GM12892 (cell line): ENCODE measurements at regions not wholly inside any gene's neighbourhood (a gene's known extent, or its start where the extent isn't known, plus 50 kb on each side); places are given as distances from the start of the nearest gene placed in this dataset.
"Not testable (repeated sequence)": the region's sequence is repeated elsewhere in the genome, so short reads cannot be mapped to it uniquely, and the experiment has no call there.

ENCODE experiments used
- DNase-seq: peaks from one replicate; pipeline ENCODE4 v3.0.0; 2011; ENCODE audit not compliant: insufficient read length
- FAIRE-seq: peaks from 2 replicates; lab custom pipeline; 2011; peaks lifted over from hg19 to GRCh38; lab: Jason Lieb, UNC
- POLR2A ChIP-seq: IDR thresholded peaks from 2 replicates; pipeline ENCODE4 v1.6.1; 2011; ENCODE audit warnings: low read depth, low read length, control low read depth
- POLR2AphosphoS5 ChIP-seq: IDR thresholded peaks from 2 replicates; pipeline ENCODE4 v1.6.1; 2011; ENCODE audit warnings: low read depth, low read length, control low read depth
- TAF1 ChIP-seq: IDR thresholded peaks from 2 replicates; pipeline ENCODE4 v1.6.1; 2011; ENCODE audit warnings: low read depth, mild to moderate bottlenecking, control low read depth, low read length, borderline replicate concordance

- FAIRE-seq: no peak
- DNase-seq: no peak
- no peak for TF ChIP-seq TAF1
- no peak for TF ChIP-seq POLR2AphosphoS5
- no peak for TF ChIP-seq POLR2A
Observed at GRCh38 chr7:66497346-66497745, 131.3 kb upstream of the KCTD7 start.

GRCh38 chr7:66500087-66500486 lies 128.6 kb upstream of the KCTD7 start:
- TF ChIP-seq POLR2AphosphoS5 (no peak), TAF1 (no peak), POLR2A (no peak)
- DNase-seq (no peak), FAIRE-seq (no peak)

GRCh38 chr7:66502230-66503035 lies 126.2 kb upstream of the KCTD7 start:
- TF ChIP-seq TAF1 (no peak), POLR2A (no peak), POLR2AphosphoS5 (no peak)
- FAIRE-seq (no peak), DNase-seq (no peak)

GRCh38 chr7:66503036-66503370 lies 125.7 kb upstream of the KCTD7 start:
- no peak for TF ChIP-seq POLR2A
- TF ChIP-seq TAF1: no peak
- TF ChIP-seq POLR2AphosphoS5: no peak
- FAIRE-seq (no peak), DNase-seq (no peak)

GRCh38 chr7:66503551-66504031 lies 125.1 kb upstream of the KCTD7 start:
- no peak for DNase-seq
- no peak for TF ChIP-seq POLR2AphosphoS5
- no peak for TF ChIP-seq POLR2A
- TF ChIP-seq TAF1: no peak
- FAIRE-seq: no peak

GRCh38 chr7:66504131-66504530 lies 124.5 kb upstream of the KCTD7 start:
- DNase-seq (no peak), FAIRE-seq (no peak)
- no peak for TF ChIP-seq POLR2A

- no peak for TF ChIP-seq POLR2AphosphoS5
- no peak for TF ChIP-seq POLR2A
- TF ChIP-seq TAF1: no peak
- FAIRE-seq: no peak
- DNase-seq: no peak
Observed at GRCh38 chr7:66505009-66505408, 123.7 kb upstream of the KCTD7 start.

- DNase-seq (no peak), FAIRE-seq (no peak)
- no peak for TF ChIP-seq POLR2A
- no peak for TF ChIP-seq TAF1
- no peak for TF ChIP-seq POLR2AphosphoS5
Observed at GRCh38 chr7:66505531-66506451, 122.9 kb upstream of the KCTD7 start.

GRCh38 chr7:66506703-66507102 lies 122.0 kb upstream of the KCTD7 start:
- DNase-seq, FAIRE-seq: not testable (repeated sequence)

- FAIRE-seq (no peak), DNase-seq (no peak)
- no peak for TF ChIP-seq TAF1
- TF ChIP-seq POLR2A: no peak
- no peak for TF ChIP-seq POLR2AphosphoS5
Observed at GRCh38 chr7:66507764-66508296, 120.9 kb upstream of the KCTD7 start.

- FAIRE-seq: no peak
Observed at GRCh38 chr7:66508431-66508830, 120.2 kb upstream of the KCTD7 start.

GRCh38 chr7:66514050-66514449 lies 114.6 kb upstream of the KCTD7 start:
- TF ChIP-seq POLR2AphosphoS5 (no peak), POLR2A (no peak), TAF1 (no peak)
- DNase-seq: no peak
- no peak for FAIRE-seq

More at GRCh38 chr7:66508431-66508830, 120.2 kb upstream of the KCTD7 start:
- no peak for DNase-seq
- TF ChIP-seq TAF1 (no peak), POLR2AphosphoS5 (no peak), POLR2A (no peak)
